ENCODE measurements at regions not wholly inside any gene's neighbourhood (a gene's known extent, or its start where the extent isn't known, plus 50 kb on each side); places are given as distances from the start of the nearest gene placed in this dataset.
"Not testable (repeated sequence)": the region's sequence is repeated elsewhere in the genome, so short reads cannot be mapped to it uniquely, and the experiment has no call there.

- ATAC-seq (ENCODE audit: low read depth), result no peak
- Mint-ChIP-seq H3K4me3 (no peak overlapping the region), H3K36me3 (no peaks in the 10 kb centered on the region), H3K27ac (no peak overlapping the region), H3K9me3 (no peaks in the 10 kb centered on the region), H3K4me1 (no peaks in the 10 kb centered on the region), H3K27me3 (peaks cover 8% of the 10 kb centered on the region)
- no peak for DNase-seq (ENCODE audit: low spot score in 2 of 2)
These were observed 156.9 kb upstream of the FER start for GRCh38 chr5:108590799-108591198.

DNA sequence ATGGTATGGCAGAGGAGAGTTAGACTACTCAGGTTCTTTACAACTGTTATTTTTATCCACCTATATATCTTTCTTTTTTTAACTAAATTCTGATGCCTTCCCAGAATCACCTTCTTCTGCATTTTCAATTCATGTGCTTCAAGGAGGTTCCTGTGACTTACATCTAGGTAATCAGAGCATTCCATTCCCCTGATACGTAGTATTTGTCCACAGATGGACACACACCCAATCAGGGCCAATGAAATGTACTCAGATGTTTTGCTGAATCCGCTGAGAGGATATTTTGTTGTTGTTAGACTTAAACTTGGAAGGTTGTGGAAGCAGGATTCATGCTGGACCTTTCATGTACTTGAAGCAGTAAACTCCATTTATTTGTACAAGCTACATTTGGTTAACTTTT, 159.4 kb upstream of the FER start:
- no peak overlapping the region for H3K27ac Mint-ChIP-seq
- ATAC-seq (ENCODE audit: low read depth) (no peak), DNase-seq (ENCODE audit: low spot score in 2 of 2) (no peak)
- peaks cover 11% of the 10 kb centered on the region for H3K27me3 Mint-ChIP-seq
- H3K4me3 Mint-ChIP-seq, result no peak overlapping the region
- no peaks in the 10 kb centered on the region for H3K36me3 Mint-ChIP-seq
- peaks cover 2% of the 10 kb centered on the region for H3K4me1 Mint-ChIP-seq
- no peaks in the 10 kb centered on the region for H3K9me3 Mint-ChIP-seq

- peaks cover 11% of the 10 kb centered on the region for H3K27me3 Mint-ChIP-seq
- no peak for DNase-seq (ENCODE audit: low spot score in 2 of 2)
- no peak overlapping the region for H3K27ac Mint-ChIP-seq
- H3K4me3 Mint-ChIP-seq, result no peak overlapping the region
- H3K36me3 Mint-ChIP-seq, result no peaks in the 10 kb centered on the region
- ATAC-seq (ENCODE audit: low read depth), result no peak
- H3K9me3 Mint-ChIP-seq, result no peaks in the 10 kb centered on the region
- H3K4me1 Mint-ChIP-seq, result peaks cover 2% of the 10 kb centered on the region
These were observed 159.9 kb upstream of the FER start for GRCh38 chr5:108587821-108588220.

GRCh38 chr5:108581026-108581425, 166.7 kb upstream of the FER start:
- Mint-ChIP-seq H3K4me1 (peaks cover 2% of the 10 kb centered on the region), H3K27ac (no peak overlapping the region), H3K9me3 (peaks cover 2% of the 10 kb centered on the region), H3K27me3 (peaks cover 9% of the 10 kb centered on the region), H3K36me3 (no peaks in the 10 kb centered on the region), H3K4me3 (no peak overlapping the region)
- ATAC-seq (ENCODE audit: low read depth), result no peak
- no peak for DNase-seq (ENCODE audit: low spot score in 2 of 2)

DNA sequence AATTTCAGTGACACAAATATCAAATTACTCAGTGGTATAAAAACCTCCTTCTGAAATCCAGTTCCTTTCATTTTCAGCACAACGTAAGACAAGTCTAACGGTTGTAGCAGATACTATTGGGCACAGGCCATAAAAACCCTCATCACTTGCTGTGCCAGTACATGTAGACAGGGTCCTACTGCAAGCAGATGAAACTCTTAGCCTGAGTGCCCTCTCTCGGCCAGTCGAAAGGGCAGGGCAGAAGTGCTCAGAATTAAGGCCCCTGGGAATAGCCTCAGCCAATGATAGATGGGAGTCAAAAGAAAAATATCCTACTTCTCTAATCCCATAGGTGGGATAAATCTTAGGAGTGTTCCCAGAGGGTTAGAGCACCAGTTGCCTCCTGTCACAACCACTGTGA, 168.5 kb upstream of the FER start:
- Mint-ChIP-seq H3K9me3 (peaks cover 2% of the 10 kb centered on the region), H3K4me1 (peaks cover 2% of the 10 kb centered on the region), H3K27me3 (peaks cover 7% of the 10 kb centered on the region), H3K36me3 (peaks cover under 1% of the 10 kb centered on the region), H3K27ac (no peak overlapping the region), H3K4me3 (no peak overlapping the region)
- ATAC-seq (ENCODE audit: low read depth) (no peak), DNase-seq (ENCODE audit: low spot score in 2 of 2) (no peak)

DNA sequence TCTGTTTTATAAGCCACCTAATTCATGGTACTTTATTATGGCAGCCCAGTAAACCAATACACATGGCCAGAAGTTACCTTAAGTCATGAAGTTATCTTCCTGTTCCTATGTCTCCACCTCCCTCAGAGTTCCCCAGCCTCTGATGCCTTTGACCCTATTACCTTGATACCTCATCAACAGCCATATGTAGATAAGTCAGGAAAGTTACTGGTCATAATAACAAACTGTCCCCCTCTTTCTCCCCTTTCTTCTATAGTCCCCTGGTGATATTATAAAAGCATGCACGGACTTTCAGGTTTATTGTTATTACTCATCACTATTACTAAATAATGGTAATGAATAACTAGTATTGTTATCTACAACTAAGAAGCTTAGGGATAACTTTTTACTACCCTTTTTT, 168.9 kb upstream of the FER start:
- peaks cover 5% of the 10 kb centered on the region for H3K9me3 Mint-ChIP-seq
- ATAC-seq (ENCODE audit: low read depth) (no peak), DNase-seq (ENCODE audit: low spot score in 2 of 2) (no peak)
- H3K27ac Mint-ChIP-seq, result no peak overlapping the region
- peaks cover 7% of the 10 kb centered on the region for H3K27me3 Mint-ChIP-seq
- H3K36me3 Mint-ChIP-seq, result peaks cover 2% of the 10 kb centered on the region
- peaks cover 2% of the 10 kb centered on the region for H3K4me1 Mint-ChIP-seq
- H3K4me3 Mint-ChIP-seq, result no peak overlapping the region

DNA sequence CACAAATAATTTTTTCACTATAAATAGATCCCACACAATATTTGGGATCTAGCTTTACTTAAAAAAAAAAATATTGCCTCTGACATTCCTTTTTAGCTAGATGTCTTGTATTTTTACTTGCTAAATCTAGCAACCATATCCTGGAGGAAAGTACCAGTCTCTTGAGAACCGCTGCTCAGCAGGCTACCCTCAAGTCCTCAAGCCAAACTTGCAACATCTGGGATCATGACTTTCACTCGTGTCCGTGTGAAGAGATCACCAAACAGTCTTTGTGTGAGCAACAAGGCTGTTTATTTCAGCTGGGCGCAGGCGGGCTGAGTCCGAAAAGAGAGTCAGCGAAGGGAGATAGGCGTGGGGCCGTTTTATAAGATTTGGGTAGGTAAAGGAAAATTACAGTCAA, 180.3 kb upstream of the FER start:
- Mint-ChIP-seq H3K27ac (no peak overlapping the region), H3K9me3 (no peaks in the 10 kb centered on the region), H3K27me3 (peaks cover 2% of the 10 kb centered on the region), H3K4me3 (no peak overlapping the region), H3K36me3 (no peaks in the 10 kb centered on the region), H3K4me1 (no peaks in the 10 kb centered on the region)
- ATAC-seq (ENCODE audit: low read depth), result no peak
- no peak for DNase-seq (ENCODE audit: low spot score in 2 of 2)

DNA sequence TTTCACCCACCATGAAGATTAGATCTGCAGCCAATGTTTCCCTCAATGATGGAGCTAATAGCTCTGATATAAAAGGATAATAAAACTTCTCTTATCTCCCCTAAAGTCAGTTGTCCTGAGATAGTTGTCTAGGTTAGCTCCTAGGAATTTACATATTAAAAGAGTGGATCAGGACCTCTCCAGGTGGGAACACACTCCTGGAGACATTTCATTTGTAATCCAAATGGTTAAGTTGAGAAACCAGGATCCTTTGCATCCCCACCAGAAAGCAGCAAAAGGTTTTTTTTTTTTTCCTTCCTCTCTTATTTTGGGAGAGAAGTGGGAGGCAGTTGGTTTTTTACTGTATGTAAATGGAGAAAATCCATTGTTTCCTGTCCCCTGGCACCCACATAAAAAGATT, 182.5 kb upstream of the FBXL17 start:
- Mint-ChIP-seq H3K27ac (no peak overlapping the region), H3K4me3 (no peak overlapping the region), H3K27me3 (peaks cover 1% of the 10 kb centered on the region), H3K4me1 (no peaks in the 10 kb centered on the region), H3K36me3 (no peaks in the 10 kb centered on the region), H3K9me3 (no peaks in the 10 kb centered on the region)
- DNase-seq (ENCODE audit: low spot score in 2 of 2), result no peak
- no peak for ATAC-seq (ENCODE audit: low read depth)

DNA sequence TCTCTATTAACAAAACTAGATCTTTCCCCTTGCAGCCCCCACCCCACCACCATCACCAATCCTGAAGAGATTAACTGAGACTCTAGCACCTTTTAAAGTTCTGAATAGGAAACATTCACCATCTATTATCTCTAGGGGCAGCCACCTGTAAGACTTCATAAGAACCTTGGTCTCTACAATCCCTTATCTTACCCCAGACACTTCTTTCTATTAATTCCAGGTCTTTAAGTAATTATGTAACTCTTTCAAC, 180.2 kb upstream of the FBXL17 start:
- Mint-ChIP-seq H3K4me1 (no peaks in the 10 kb centered on the region), H3K4me3 (no peak overlapping the region), H3K27ac (no peak overlapping the region), H3K27me3 (peaks cover 1% of the 10 kb centered on the region), H3K36me3 (no peaks in the 10 kb centered on the region), H3K9me3 (no peaks in the 10 kb centered on the region)
- no peak for DNase-seq (ENCODE audit: low spot score in 2 of 2)
- no peak for ATAC-seq (ENCODE audit: low read depth)

GRCh38 chr5:108561416-108562204, 179.7 kb upstream of the FBXL17 start:
- H3K27me3 Mint-ChIP-seq, result peaks cover 1% of the 10 kb centered on the region
- H3K4me3 Mint-ChIP-seq, result no peak overlapping the region
- H3K27ac Mint-ChIP-seq, result no peak overlapping the region
- no peaks in the 10 kb centered on the region for H3K9me3 Mint-ChIP-seq
- DNase-seq (ENCODE audit: low spot score in 2 of 2), result no peak
- no peaks in the 10 kb centered on the region for H3K4me1 Mint-ChIP-seq
- no peaks in the 10 kb centered on the region for H3K36me3 Mint-ChIP-seq
- ATAC-seq (ENCODE audit: low read depth), result no peak

DNA sequence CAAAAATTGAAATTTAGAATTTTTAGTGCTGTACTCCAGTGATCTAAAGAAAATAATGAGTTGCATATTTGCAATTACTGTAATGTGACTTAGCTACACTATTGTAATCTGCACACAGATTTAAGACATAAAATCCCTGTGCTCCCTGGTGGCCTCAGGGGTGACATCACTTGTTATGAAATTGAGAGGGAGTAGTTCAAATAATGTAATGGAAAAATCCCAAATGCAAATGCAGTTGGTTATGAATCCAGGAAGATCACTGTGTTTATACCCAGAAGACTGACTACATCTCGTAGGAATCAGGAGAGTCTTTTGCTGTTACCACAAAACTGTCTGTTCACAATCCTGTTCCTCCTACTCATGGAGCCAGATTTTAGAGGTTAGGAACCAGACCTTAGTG, 178.7 kb upstream of the FBXL17 start:
- DNase-seq (ENCODE audit: low spot score in 2 of 2) (no peak), ATAC-seq (ENCODE audit: low read depth) (no peak)
- H3K27me3 Mint-ChIP-seq, result peaks cover 1% of the 10 kb centered on the region

GRCh38 chr5:108560166-108560565, 178.3 kb upstream of the FBXL17 start:
- no peaks in the 10 kb centered on the region for H3K9me3 Mint-ChIP-seq
- H3K36me3 Mint-ChIP-seq, result no peaks in the 10 kb centered on the region
- H3K4me3 Mint-ChIP-seq, result no peak overlapping the region
- ATAC-seq (ENCODE audit: low read depth) (no peak), DNase-seq (ENCODE audit: low spot score in 2 of 2) (no peak)
- no peaks in the 10 kb centered on the region for H3K4me1 Mint-ChIP-seq
- no peak overlapping the region for H3K27ac Mint-ChIP-seq
- H3K27me3 Mint-ChIP-seq, result peaks cover 2% of the 10 kb centered on the region

More for the DNA sequence above, 178.7 kb upstream of the FBXL17 start:
- H3K27ac Mint-ChIP-seq, result no peak overlapping the region
- no peak overlapping the region for H3K4me3 Mint-ChIP-seq
- H3K9me3 Mint-ChIP-seq, result no peaks in the 10 kb centered on the region
- H3K36me3 Mint-ChIP-seq, result no peaks in the 10 kb centered on the region
- no peaks in the 10 kb centered on the region for H3K4me1 Mint-ChIP-seq

- not testable (repeated sequence) for H3K9me3 Mint-ChIP-seq; H3K4me3 Mint-ChIP-seq; H3K27me3 Mint-ChIP-seq; ATAC-seq (ENCODE audit: low read depth); H3K36me3 Mint-ChIP-seq; DNase-seq (ENCODE audit: low spot score in 2 of 2); H3K4me1 Mint-ChIP-seq; H3K27ac Mint-ChIP-seq
These were observed 176.9 kb upstream of the FBXL17 start for GRCh38 chr5:108558840-108559239.

GRCh38 chr5:108558142-108558541, 176.2 kb upstream of the FBXL17 start:
- not testable (repeated sequence) for H3K36me3 Mint-ChIP-seq; ATAC-seq (ENCODE audit: low read depth); H3K27me3 Mint-ChIP-seq; H3K27ac Mint-ChIP-seq; H3K9me3 Mint-ChIP-seq; H3K4me1 Mint-ChIP-seq; DNase-seq (ENCODE audit: low spot score in 2 of 2); H3K4me3 Mint-ChIP-seq

DNA sequence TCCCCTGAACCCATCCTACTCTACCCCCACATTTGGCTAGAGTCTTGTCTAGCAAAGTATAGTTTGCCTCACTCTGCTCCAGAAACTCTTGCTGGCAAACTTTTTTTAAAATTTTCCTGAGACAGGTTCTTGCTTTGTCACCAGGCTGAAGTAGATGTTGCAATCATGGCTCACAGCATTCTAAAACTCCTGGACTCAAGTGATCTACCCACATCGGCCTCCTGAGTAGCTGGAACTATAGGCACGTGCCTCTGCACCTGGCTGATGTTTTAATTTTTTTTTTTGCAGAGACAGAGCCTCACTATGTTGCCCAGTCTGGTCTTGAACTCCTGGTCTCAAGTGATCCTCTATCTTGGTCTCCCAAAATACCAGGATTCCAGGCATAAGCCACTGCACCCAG, 175.8 kb upstream of the FBXL17 start:
- H3K36me3 Mint-ChIP-seq, result no peaks in the 10 kb centered on the region
- H3K4me3 Mint-ChIP-seq, result no peak overlapping the region
- ATAC-seq (ENCODE audit: low read depth) (no peak), DNase-seq (ENCODE audit: low spot score in 2 of 2) (no peak)
- H3K4me1 Mint-ChIP-seq, result no peaks in the 10 kb centered on the region
- H3K27me3 Mint-ChIP-seq, result peaks cover 2% of the 10 kb centered on the region
- no peaks in the 10 kb centered on the region for H3K9me3 Mint-ChIP-seq
- H3K27ac Mint-ChIP-seq, result no peak overlapping the region
